OCI-LY7 (cell line): ENCODE measurements at regions not wholly inside any gene's neighbourhood (a gene's known extent, or its start where the extent isn't known, plus 50 kb on each side); places are given as distances from the start of the nearest gene placed in this dataset.

Source experiments
- BruUV-seq: library from RNA; stranded (reverse); fragments of 400-500 nt; replicated peaks from 2 replicates; lab custom pipeline; 2021; lab: Mats Ljungman, UMichigan
- CTCF ChIA-PET: fragments of 300-600 bp; sonication (Branson Sonifier 250); formaldehyde crosslinking; loops from one replicate; lab custom pipeline; 2022; ENCODE audit warnings: antibody characterized with exemption; ENCODE audit not compliant: unreplicated experiment; lab: Charles Lee
- POLR2A ChIA-PET: fragments of 300-600 bp; sonication (Branson Sonifier 250); formaldehyde crosslinking; loops from one replicate; lab custom pipeline; 2022; ENCODE audit warnings: antibody characterized with exemption; lab: Charles Lee
- DNase-seq: peaks from one replicate; pipeline ENCODE4 v3.0.0-alpha.2; 2015; ENCODE audit warnings: low spot score
- H2AFZ ChIP-seq: fragments of 200-600 bp; sonication (generic), shearing (Covaris generic); 2 replicates; pipeline ENCODE4 v1.6.1; 2014; ENCODE audit warnings: mild to moderate bottlenecking, antibody characterized with exemption, low read length, moderate library complexity
- H3K27ac ChIP-seq: fragments of 200-600 bp; sonication (generic); 2 replicates; pipeline ENCODE4 v1.5.1; 2014; ENCODE audit warnings: mixed run types, low read depth, mild to moderate bottlenecking, moderate library complexity, low read length, inconsistent platforms; ENCODE audit not compliant: poor library complexity, severe bottlenecking
- H3K36me3 ChIP-seq: fragments of 200-600 bp; sonication (generic); 2 replicates; pipeline ENCODE4 v1.6.1; 2014; ENCODE audit warnings: mild to moderate bottlenecking, antibody characterized with exemption, low read length, moderate library complexity, mixed read lengths; ENCODE audit not compliant: insufficient read depth
- H3K4me1 ChIP-seq: fragments of 200-600 bp; sonication (generic); 2 replicates; pipeline ENCODE4 v1.5.1; 2014; ENCODE audit warnings: mild to moderate bottlenecking, low read length; ENCODE audit not compliant: insufficient read depth, poor library complexity, severe bottlenecking
- H3K4me2 ChIP-seq: fragments of 200-600 bp; sonication (generic); 2 replicates; pipeline ENCODE4 v1.6.1; 2014; ENCODE audit warnings: mild to moderate bottlenecking, low read length
- H3K4me3 ChIP-seq: fragments of 200-600 bp; sonication (generic); 2 replicates; pipeline ENCODE4 v1.5.1; 2014; ENCODE audit warnings: mild to moderate bottlenecking, low read depth, low read length; ENCODE audit not compliant: poor library complexity, severe bottlenecking
- H3K79me2 ChIP-seq: fragments of 200-600 bp; sonication (generic); 2 replicates; pipeline ENCODE4 v1.6.1; 2016; ENCODE audit warnings: low read depth, mild to moderate bottlenecking, low read length, moderate library complexity, mixed read lengths; ENCODE audit not compliant: insufficient read depth
- H3K9me2 ChIP-seq: fragments of 200-600 bp; sonication (generic); 2 replicates; pipeline ENCODE4 v1.6.1; 2016; ENCODE audit warnings: mild to moderate bottlenecking, low read length, mixed read lengths; ENCODE audit not compliant: insufficient read depth
- H3K9me3 ChIP-seq: fragments of 200-600 bp; sonication (generic); 2 replicates; pipeline ENCODE4 v1.6.1; 2014; ENCODE audit warnings: mild to moderate bottlenecking, mixed run types, low read length, mixed read lengths
- H4K20me1 ChIP-seq: fragments of 200-600 bp; sonication (generic); 2 replicates; pipeline ENCODE4 v1.6.1; 2014; ENCODE audit warnings: mild to moderate bottlenecking, antibody characterized with exemption, low read length, moderate library complexity, mixed read lengths; ENCODE audit not compliant: insufficient read depth
- CTCF ChIP-seq: fragments of 200-600 bp; sonication (generic); conservative IDR thresholded peaks from 2 replicates; pipeline ENCODE4 v1.5.1; 2014; ENCODE audit warnings: mild to moderate bottlenecking, antibody characterized with exemption, low read length, moderate library complexity, mixed read lengths
- EZH2phosphoT487 ChIP-seq: fragments of 200-600 bp; sonication (generic); IDR thresholded peaks from 2 replicates; pipeline ENCODE4 v1.6.1; 2018; ENCODE audit warnings: low read depth, borderline replicate concordance, mild to moderate bottlenecking, mixed run types, antibody characterized with exemption, low read length, moderate library complexity, mixed read lengths
- intact Hi-C: fragments of 100-400 bp; cut with micrococcal nuclease; formaldehyde crosslinking; loops from one replicate; pipeline ENCODE4 v1.10.0; 2022; ENCODE audit not compliant: unreplicated experiment

- BruUV-seq: no TSS peak
- H3K79me2 ChIP-seq: no peaks in the 10 kb centered on the region
- no peaks in the 10 kb centered on the region for H4K20me1 ChIP-seq
- ChIA-PET CTCF (no interaction called here), POLR2A (no interaction called here)
- H3K4me2 ChIP-seq: no peak overlapping the region
- H2AFZ ChIP-seq: no peak overlapping the region
- no peaks in the 10 kb centered on the region for H3K9me2 ChIP-seq
- no peaks in the 10 kb centered on the region for H3K9me3 ChIP-seq
- no peaks in the 10 kb centered on the region for H3K36me3 ChIP-seq
- intact Hi-C loops: no loop called here
- no peaks in the 10 kb centered on the region for H3K4me1 ChIP-seq
- no peak for DNase-seq
- TF ChIP-seq EZH2phosphoT487: no peak
- TF ChIP-seq CTCF: no peak
- H3K27ac ChIP-seq: no peak overlapping the region
- H3K4me3 ChIP-seq: no peak overlapping the region
Measured at GRCh38 chr6:122894791-122895190, 101.2 kb upstream of the CLVS2 start.

DNA sequence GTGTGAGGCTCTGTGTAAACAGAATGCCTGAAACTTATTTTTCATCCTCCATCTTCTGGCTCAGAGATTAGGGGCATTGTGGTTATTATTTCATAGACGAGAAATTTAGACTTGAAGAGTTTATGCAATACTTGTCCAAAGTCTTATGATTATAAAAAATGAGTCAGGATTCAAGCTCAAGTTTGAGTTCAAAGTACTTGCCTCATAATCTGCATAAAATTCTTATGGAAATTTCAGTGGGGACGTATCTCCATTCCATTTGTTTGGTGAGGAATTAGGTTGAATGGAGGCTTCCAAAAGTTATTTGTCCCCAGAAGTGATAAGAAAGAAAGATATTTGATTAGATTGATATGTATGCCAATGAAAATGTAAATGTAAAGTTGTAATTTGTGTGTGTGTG, 93.7 kb upstream of the CLVS2 start:
- BruUV-seq: no TSS peak

More for the DNA sequence above, 93.7 kb upstream of the CLVS2 start:
- POLR2A ChIA-PET: no interaction called here
- Histone ChIP-seq H3K36me3 (no peaks in the 10 kb centered on the region), H3K27ac (no peak overlapping the region), H3K4me2 (no peak overlapping the region), H2AFZ (no peak overlapping the region), H3K4me3 (no peak overlapping the region), H3K9me3 (no peaks in the 10 kb centered on the region), H4K20me1 (no peaks in the 10 kb centered on the region), H3K4me1 (no peaks in the 10 kb centered on the region), H3K79me2 (no peaks in the 10 kb centered on the region), H3K9me2 (no peaks in the 10 kb centered on the region)
- no peak for TF ChIP-seq CTCF
- no peak for TF ChIP-seq EZH2phosphoT487
- intact Hi-C loops: no loop called here
- CTCF ChIA-PET: no interaction called here
- DNase-seq: no peak
